HCT116 (cell line): ENCODE measurements at regions not wholly inside any gene's neighbourhood (a gene's known extent, or its start where the extent isn't known, plus 50 kb on each side); places are given as distances from the start of the nearest gene placed in this dataset.

Experiments
- EZH2 ChIP-seq: fragments of 200-600 bp; sonication (generic); IDR thresholded peaks from 2 replicates; pipeline ENCODE4 v1.6.1; 2017; ENCODE audit warnings: antibody characterized with exemption, mixed run types
- EZH2phosphoT487 ChIP-seq: fragments of 200-600 bp; IDR thresholded peaks from 2 replicates; pipeline ENCODE4 v1.6.1; 2018; ENCODE audit warnings: antibody characterized with exemption, borderline replicate concordance
- FOSL1 ChIP-seq: IDR thresholded peaks from 2 replicates; pipeline ENCODE4 v1.6.1; 2012; ENCODE audit warnings: low read depth
- JUND ChIP-seq: IDR thresholded peaks from 2 replicates; pipeline ENCODE4 v1.6.1; 2012
- POLR2A ChIP-seq: IDR thresholded peaks from 2 replicates; pipeline ENCODE4 v1.7.0; 2011; ENCODE audit warnings: borderline replicate concordance; ENCODE audit not compliant: insufficient read depth, insufficient read length; ENCODE audit errors: extremely low read depth
- POLR2AphosphoS5 ChIP-seq: IDR thresholded peaks from 2 replicates; pipeline ENCODE4 v1.6.1; 2011; ENCODE audit warnings: mild to moderate bottlenecking, low read depth, low read length, moderate library complexity
- SRF ChIP-seq: IDR thresholded peaks from 2 replicates; pipeline ENCODE4 v1.6.1; 2012; ENCODE audit warnings: low read depth
- TCF7L2 ChIP-seq: IDR thresholded peaks from 2 replicates; pipeline ENCODE4 v1.7.0; 2011; ENCODE audit warnings: borderline replicate concordance, inconsistent platforms; ENCODE audit not compliant: insufficient read depth, insufficient read length; ENCODE audit errors: extremely low read depth
- TF ChIP-seq, protein P1 (sequence below), 3 experiments: fragments of 200-600 bp in 1 of 3; sonication (generic) in 1 of 3; IDR thresholded peaks in 2 of 3; conservative IDR thresholded peaks in 1 of 3; 2 replicates each; pipeline ENCODE4 v1.5.1; 2012 to 2017; ENCODE audit warnings: low read depth in 2 of 3, low read length in 2 of 3, antibody characterized with exemption in 1 of 3, borderline replicate concordance in 1 of 3, control low read depth in 1 of 3, mild to moderate bottlenecking in 1 of 3, mixed read lengths in 1 of 3, mixed run types in 1 of 3, moderate library complexity in 1 of 3; ENCODE audit not compliant: insufficient read depth in 1 of 3

GRCh38 chr7:43058271-43059066 lies 54.0 kb upstream of the HECW1 start:
- TF ChIP-seq, protein P1, sequence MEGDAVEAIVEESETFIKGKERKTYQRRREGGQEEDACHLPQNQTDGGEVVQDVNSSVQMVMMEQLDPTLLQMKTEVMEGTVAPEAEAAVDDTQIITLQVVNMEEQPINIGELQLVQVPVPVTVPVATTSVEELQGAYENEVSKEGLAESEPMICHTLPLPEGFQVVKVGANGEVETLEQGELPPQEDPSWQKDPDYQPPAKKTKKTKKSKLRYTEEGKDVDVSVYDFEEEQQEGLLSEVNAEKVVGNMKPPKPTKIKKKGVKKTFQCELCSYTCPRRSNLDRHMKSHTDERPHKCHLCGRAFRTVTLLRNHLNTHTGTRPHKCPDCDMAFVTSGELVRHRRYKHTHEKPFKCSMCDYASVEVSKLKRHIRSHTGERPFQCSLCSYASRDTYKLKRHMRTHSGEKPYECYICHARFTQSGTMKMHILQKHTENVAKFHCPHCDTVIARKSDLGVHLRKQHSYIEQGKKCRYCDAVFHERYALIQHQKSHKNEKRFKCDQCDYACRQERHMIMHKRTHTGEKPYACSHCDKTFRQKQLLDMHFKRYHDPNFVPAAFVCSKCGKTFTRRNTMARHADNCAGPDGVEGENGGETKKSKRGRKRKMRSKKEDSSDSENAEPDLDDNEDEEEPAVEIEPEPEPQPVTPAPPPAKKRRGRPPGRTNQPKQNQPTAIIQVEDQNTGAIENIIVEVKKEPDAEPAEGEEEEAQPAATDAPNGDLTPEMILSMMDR (IDR thresholded peaks at IDR 0.05 in 2 of 3, conservative IDR thresholded peaks at IDR 0.05 in 1 of 3; ENCODE audit: borderline replicate concordance in 1 of 3, insufficient read depth in 1 of 3, low read depth in 2 of 3, low read length in 2 of 3): no peak
- TF ChIP-seq POLR2AphosphoS5 (no peak), POLR2A (no peak), JUND (no peak), TCF7L2 (no peak), EZH2 (no peak), SRF (no peak), EZH2phosphoT487 (no peak), FOSL1 (no peak)
